ENCODE measurements at regions not wholly inside any gene's neighbourhood (a gene's known extent, or its start where the extent isn't known, plus 50 kb on each side); places are given as distances from the start of the nearest gene placed in this dataset.

- TF ChIP-seq MLX (CRISPR knock-in tag; IDR thresholded peaks at IDR 0.05) = no peak
- TF ChIP-seq ZNF616 (CRISPR knock-in tag; IDR thresholded peaks at IDR 0.05; ENCODE audit: low read depth) = no peak
- TF ChIP-seq ZNF33A (CRISPR knock-in tag; IDR thresholded peaks at IDR 0.05; ENCODE audit: borderline replicate concordance) = no peak
- TF ChIP-seq ZFYVE20 (CRISPR knock-in tag; IDR thresholded peaks at IDR 0.05; ENCODE audit: borderline replicate concordance, low read depth) = no peak
- no peak for TF ChIP-seq JDP2 (CRISPR knock-in tag; IDR thresholded peaks at IDR 0.05; ENCODE audit: borderline replicate concordance)
- no peak for TF ChIP-seq ZNF598 (CRISPR knock-in tag; IDR thresholded peaks at IDR 0.05; ENCODE audit: borderline replicate concordance)
- TF ChIP-seq KIAA2018 (CRISPR knock-in tag; IDR thresholded peaks at IDR 0.05; ENCODE audit: borderline replicate concordance) = no peak
- TF ChIP-seq ZBTB33 (CRISPR knock-in tag; IDR thresholded peaks at IDR 0.05) = no peak
- no peak for TF ChIP-seq NR2C2 (CRISPR knock-in tag; IDR thresholded peaks at IDR 0.05; ENCODE audit: borderline replicate concordance)
- no peak for TF ChIP-seq KAT7 (CRISPR knock-in tag; IDR thresholded peaks at IDR 0.05; ENCODE audit: borderline replicate concordance)
- TF ChIP-seq MTERF4 (CRISPR knock-in tag; IDR thresholded peaks at IDR 0.05) = no peak
- no peak for TF ChIP-seq FOXA3 (CRISPR knock-in tag; IDR thresholded peaks at IDR 0.05)
- no peak for TF ChIP-seq MAF1 (CRISPR knock-in tag; IDR thresholded peaks at IDR 0.05; ENCODE audit: borderline replicate concordance)
Measured at GRCh38 chr6:138590796-138591709, 91.8 kb upstream of the NHSL1 start (continued).
